ENCODE measurements at regions not wholly inside any gene's neighbourhood (a gene's known extent, or its start where the extent isn't known, plus 50 kb on each side); places are given as distances from the start of the nearest gene placed in this dataset.

DNA sequence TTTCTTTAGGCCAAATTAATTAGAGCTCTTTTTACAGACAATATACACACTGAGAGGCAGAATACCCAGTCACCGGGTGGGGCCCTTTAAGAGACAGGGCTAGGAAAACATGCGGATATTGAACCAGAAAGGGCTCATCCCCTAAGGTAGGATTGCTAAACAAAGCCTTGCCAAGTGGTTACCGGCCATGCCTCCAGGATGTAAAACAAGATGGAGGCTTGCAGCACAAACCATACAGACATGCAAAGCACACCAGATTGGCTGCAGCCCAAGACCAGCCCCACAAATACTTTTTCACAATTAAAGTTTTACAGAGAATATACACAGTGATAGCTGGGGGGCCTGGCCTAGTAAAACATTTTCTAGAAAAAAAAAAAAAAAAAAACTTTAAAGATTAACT is 210.0 kb downstream of the KLHL4 start:
- Mint-ChIP-seq H3K4me1 (no peaks in the 10 kb centered on the region), H3K4me3 (no peak overlapping the region), H3K27ac (no peak overlapping the region), H3K27me3 (ENCODE audit: insufficient read depth, low read depth, poor library complexity) (no peaks in the 10 kb centered on the region), H3K36me3 (ENCODE audit: low read depth) (peaks cover 12% of the 10 kb centered on the region), H3K9me3 (peaks cover 3% of the 10 kb centered on the region; the same call in 1 of the 3 replicates)
- Histone ChIP-seq H3F3A (replicated peaks; ENCODE audit: low read depth) (no peaks in the 10 kb centered on the region), H3K79me2 (replicated peaks; ENCODE audit: insufficient read depth) (no peaks in the 10 kb centered on the region), H3K27me3 (ENCODE audit: insufficient read depth) (no peaks in the 10 kb centered on the region), H3K4me3 (no peak overlapping the region), H3K36me3 (ENCODE audit: insufficient read depth) (no peaks in the 10 kb centered on the region), H3K4me2 (no peak overlapping the region), H3K4me1 (ENCODE audit: insufficient read depth) (no peaks in the 10 kb centered on the region), H2AFZ (no peak overlapping the region), H4K20me1 (replicated peaks; ENCODE audit: insufficient read depth) (no peaks in the 10 kb centered on the region), H3K27ac (ENCODE audit: low read depth) (no peak overlapping the region), H3K9me2 (ENCODE audit: insufficient read depth) (no peaks in the 10 kb centered on the region)
- TF ChIP-seq ZNF331 (CRISPR knock-in tag; IDR thresholded peaks at IDR 0.05; ENCODE audit: low read depth) (no peak), JUNB (IDR thresholded peaks at IDR 0.05; ENCODE audit: unreplicated experiment) (no peak), POLR2AphosphoS5 (IDR thresholded peaks at IDR 0.05; ENCODE audit: low read depth) (no peak), STAT1 (IDR thresholded peaks at IDR 0.05; ENCODE audit: unreplicated experiment) (no peak), CREB1 (CRISPR knock-in tag; IDR thresholded peaks at IDR 0.05; ENCODE audit: low read depth) (no peak), EZH2phosphoT487 (IDR thresholded peaks at IDR 0.05; ENCODE audit: unreplicated experiment) (no peak), EZH2 (IDR thresholded peaks at IDR 0.05; ENCODE audit: low read depth, unreplicated experiment) (no peak), ZNF114 (CRISPR knock-in tag; IDR thresholded peaks at IDR 0.05) (no peak), CTCF (conservative IDR thresholded peaks at IDR 0.05; ENCODE audit: low read depth in 2 of 2) (no peak), NANOG (IDR thresholded peaks at IDR 0.05; ENCODE audit: borderline replicate concordance) (no peak)
- TF ChIP-seq, protein P1, sequence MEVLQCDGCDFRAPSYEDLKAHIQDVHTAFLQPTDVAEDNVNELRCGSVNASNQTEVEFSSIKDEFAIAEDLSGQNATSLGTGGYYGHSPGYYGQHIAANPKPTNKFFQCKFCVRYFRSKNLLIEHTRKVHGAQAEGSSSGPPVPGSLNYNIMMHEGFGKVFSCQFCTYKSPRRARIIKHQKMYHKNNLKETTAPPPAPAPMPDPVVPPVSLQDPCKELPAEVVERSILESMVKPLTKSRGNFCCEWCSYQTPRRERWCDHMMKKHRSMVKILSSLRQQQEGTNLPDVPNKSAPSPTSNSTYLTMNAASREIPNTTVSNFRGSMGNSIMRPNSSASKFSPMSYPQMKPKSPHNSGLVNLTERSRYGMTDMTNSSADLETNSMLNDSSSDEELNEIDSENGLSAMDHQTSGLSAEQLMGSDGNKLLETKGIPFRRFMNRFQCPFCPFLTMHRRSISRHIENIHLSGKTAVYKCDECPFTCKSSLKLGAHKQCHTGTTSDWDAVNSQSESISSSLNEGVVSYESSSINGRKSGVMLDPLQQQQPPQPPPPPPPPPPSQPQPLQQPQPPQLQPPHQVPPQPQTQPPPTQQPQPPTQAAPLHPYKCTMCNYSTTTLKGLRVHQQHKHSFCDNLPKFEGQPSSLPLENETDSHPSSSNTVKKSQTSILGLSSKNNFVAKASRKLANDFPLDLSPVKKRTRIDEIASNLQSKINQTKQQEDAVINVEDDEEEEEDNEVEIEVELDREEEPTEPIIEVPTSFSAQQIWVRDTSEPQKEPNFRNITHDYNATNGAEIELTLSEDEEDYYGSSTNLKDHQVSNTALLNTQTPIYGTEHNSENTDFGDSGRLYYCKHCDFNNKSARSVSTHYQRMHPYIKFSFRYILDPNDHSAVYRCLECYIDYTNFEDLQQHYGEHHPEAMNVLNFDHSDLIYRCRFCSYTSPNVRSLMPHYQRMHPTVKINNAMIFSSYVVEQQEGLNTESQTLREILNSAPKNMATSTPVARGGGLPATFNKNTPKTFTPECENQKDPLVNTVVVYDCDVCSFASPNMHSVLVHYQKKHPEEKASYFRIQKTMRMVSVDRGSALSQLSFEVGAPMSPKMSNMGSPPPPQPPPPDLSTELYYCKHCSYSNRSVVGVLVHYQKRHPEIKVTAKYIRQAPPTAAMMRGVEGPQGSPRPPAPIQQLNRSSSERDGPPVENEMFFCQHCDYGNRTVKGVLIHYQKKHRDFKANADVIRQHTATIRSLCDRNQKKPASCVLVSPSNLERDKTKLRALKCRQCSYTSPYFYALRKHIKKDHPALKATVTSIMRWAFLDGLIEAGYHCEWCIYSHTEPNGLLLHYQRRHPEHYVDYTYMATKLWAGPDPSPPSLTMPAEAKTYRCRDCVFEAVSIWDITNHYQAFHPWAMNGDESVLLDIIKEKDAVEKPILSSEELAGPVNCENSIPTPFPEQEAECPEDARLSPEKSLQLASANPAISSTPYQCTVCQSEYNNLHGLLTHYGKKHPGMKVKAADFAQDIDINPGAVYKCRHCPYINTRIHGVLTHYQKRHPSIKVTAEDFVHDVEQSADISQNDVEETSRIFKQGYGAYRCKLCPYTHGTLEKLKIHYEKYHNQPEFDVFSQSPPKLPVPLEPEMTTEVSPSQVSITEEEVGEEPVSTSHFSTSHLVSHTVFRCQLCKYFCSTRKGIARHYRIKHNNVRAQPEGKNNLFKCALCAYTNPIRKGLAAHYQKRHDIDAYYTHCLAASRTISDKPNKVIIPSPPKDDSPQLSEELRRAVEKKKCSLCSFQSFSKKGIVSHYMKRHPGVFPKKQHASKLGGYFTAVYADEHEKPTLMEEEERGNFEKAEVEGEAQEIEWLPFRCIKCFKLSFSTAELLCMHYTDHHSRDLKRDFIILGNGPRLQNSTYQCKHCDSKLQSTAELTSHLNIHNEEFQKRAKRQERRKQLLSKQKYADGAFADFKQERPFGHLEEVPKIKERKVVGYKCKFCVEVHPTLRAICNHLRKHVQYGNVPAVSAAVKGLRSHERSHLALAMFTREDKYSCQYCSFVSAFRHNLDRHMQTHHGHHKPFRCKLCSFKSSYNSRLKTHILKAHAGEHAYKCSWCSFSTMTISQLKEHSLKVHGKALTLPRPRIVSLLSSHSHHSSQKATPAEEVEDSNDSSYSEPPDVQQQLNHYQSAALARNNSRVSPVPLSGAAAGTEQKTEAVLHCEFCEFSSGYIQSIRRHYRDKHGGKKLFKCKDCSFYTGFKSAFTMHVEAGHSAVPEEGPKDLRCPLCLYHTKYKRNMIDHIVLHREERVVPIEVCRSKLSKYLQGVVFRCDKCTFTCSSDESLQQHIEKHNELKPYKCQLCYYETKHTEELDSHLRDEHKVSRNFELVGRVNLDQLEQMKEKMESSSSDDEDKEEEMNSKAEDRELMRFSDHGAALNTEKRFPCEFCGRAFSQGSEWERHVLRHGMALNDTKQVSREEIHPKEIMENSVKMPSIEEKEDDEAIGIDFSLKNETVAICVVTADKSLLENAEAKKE (CRISPR knock-in tag; IDR thresholded peaks at IDR 0.05), result no peak
- TF ChIP-seq, protein P2, sequence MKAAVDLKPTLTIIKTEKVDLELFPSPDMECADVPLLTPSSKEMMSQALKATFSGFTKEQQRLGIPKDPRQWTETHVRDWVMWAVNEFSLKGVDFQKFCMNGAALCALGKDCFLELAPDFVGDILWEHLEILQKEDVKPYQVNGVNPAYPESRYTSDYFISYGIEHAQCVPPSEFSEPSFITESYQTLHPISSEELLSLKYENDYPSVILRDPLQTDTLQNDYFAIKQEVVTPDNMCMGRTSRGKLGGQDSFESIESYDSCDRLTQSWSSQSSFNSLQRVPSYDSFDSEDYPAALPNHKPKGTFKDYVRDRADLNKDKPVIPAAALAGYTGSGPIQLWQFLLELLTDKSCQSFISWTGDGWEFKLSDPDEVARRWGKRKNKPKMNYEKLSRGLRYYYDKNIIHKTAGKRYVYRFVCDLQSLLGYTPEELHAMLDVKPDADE (IDR thresholded peaks at IDR 0.05), result no peak
- no peak for ATAC-seq
- DNase-seq (ENCODE audit: low spot score), result no peak

All from GM23338 (cell line).